OCI-LY3 (cell line): ENCODE measurements at regions not wholly inside any gene's neighbourhood (a gene's known extent, or its start where the extent isn't known, plus 50 kb on each side); places are given as distances from the start of the nearest gene placed in this dataset.

Experiments used
- H2AFZ ChIP-seq: fragments of 200-600, 300-600 bp; shearing (Covaris generic); 2 replicates; pipeline ENCODE4 v1.6.0; 2014; ENCODE audit warnings: antibody characterized with exemption, low read depth, low read length
- H3K27ac ChIP-seq: fragments of 200-600, 300-600 bp; sonication (generic); 2 replicates; pipeline ENCODE4 v1.5.1; 2014; ENCODE audit warnings: mild to moderate bottlenecking, low read length, moderate library complexity, mixed read lengths
- H3K27me3 ChIP-seq: fragments of 200-600, 300-600 bp; sonication (generic); 2 replicates; pipeline ENCODE4 v1.6.1; 2014; ENCODE audit warnings: low read depth, low read length, mixed read lengths
- H3K36me3 ChIP-seq: fragments of 200-600, 300-600 bp; sonication (generic); replicated peaks from 2 replicates; pipeline ENCODE3; 2014; ENCODE audit warnings: low read depth, low read length, mixed read lengths
- H3K4me1 ChIP-seq: fragments of 300-600, 200-600 bp; sonication (generic); 2 replicates; pipeline ENCODE4 v1.6.1; 2014; ENCODE audit warnings: low read length, mixed read lengths
- H3K4me2 ChIP-seq: fragments of 200-600, 300-600 bp; sonication (generic); 2 replicates; pipeline ENCODE4 v1.6.1; 2014; ENCODE audit warnings: low read length, mixed read lengths
- H3K4me3 ChIP-seq: fragments of 300-600, 200-600 bp; sonication (generic); 2 replicates; pipeline ENCODE4 v1.5.1; 2014; ENCODE audit warnings: antibody characterized with exemption, mild to moderate bottlenecking, low read length, moderate library complexity
- H3K79me2 ChIP-seq: fragments of 300-600, 200-600 bp; shearing (Covaris generic); 2 replicates; pipeline ENCODE4 v1.6.1; 2014; ENCODE audit warnings: mild to moderate bottlenecking, low read length, mixed read lengths
- H3K9ac ChIP-seq: fragments of 300-600, 200-600 bp; shearing (Covaris generic); 2 replicates; pipeline ENCODE4 v1.6.0; 2014; ENCODE audit warnings: mild to moderate bottlenecking, low read length, moderate library complexity
- H3K9me3 ChIP-seq: fragments of 200-600, 300-600 bp; shearing (Covaris generic); 2 replicates; pipeline ENCODE4 v1.6.1; 2014; ENCODE audit warnings: low read length, mixed read lengths; ENCODE audit not compliant: insufficient read depth
- H4K20me1 ChIP-seq: fragments of 200-600, 300-600 bp; sonication (generic); 2 replicates; pipeline ENCODE4 v1.6.1; 2016; ENCODE audit warnings: low read length, mixed read lengths; ENCODE audit not compliant: insufficient read depth
- CTCF ChIP-seq: fragments of 200-600, 300-600 bp; sonication (generic); IDR thresholded peaks from 2 replicates; pipeline ENCODE4 v1.5.1; 2014; ENCODE audit warnings: antibody characterized with exemption, low read length, low read depth
- EZH2phosphoT487 ChIP-seq: fragments of 200-600 bp; shearing (Covaris generic); IDR thresholded peaks from 2 replicates; pipeline ENCODE4 v1.6.1; 2018; ENCODE audit warnings: antibody characterized with exemption, mixed run types, low read depth

GRCh38 chr4:171007618-171008390 is 805.4 kb upstream of the GALNTL6 start:
- no peak overlapping the region for H3K4me2 ChIP-seq
- H3K9me3 ChIP-seq, result no peaks in the 10 kb centered on the region
- no peaks in the 10 kb centered on the region for H3K27me3 ChIP-seq
- H3K4me1 ChIP-seq, result peaks cover 5% of the 10 kb centered on the region; the same call in 1 of the 2 replicates
- no peak overlapping the region for H3K9ac ChIP-seq
- H3K27ac ChIP-seq, result no peak overlapping the region
- H4K20me1 ChIP-seq, result no peaks in the 10 kb centered on the region
- H2AFZ ChIP-seq, result no peak overlapping the region
- no peaks in the 10 kb centered on the region for H3K36me3 ChIP-seq
- no peak overlapping the region for H3K4me3 ChIP-seq
- H3K79me2 ChIP-seq, result no peaks in the 10 kb centered on the region
- TF ChIP-seq CTCF (no peak), EZH2phosphoT487 (no peak)

- no peak overlapping the region for H2AFZ ChIP-seq
- no peaks in the 10 kb centered on the region for H3K79me2 ChIP-seq
- H3K27ac ChIP-seq, result no peak overlapping the region
- TF ChIP-seq CTCF (no peak), EZH2phosphoT487 (no peak)
- H3K4me1 ChIP-seq, result no peaks in the 10 kb centered on the region
- no peak overlapping the region for H3K4me3 ChIP-seq
- H3K4me2 ChIP-seq, result no peak overlapping the region
- H3K9me3 ChIP-seq, result no peaks in the 10 kb centered on the region
- H3K9ac ChIP-seq, result no peak overlapping the region
- no peaks in the 10 kb centered on the region for H3K27me3 ChIP-seq
- H4K20me1 ChIP-seq, result no peaks in the 10 kb centered on the region
- H3K36me3 ChIP-seq, result no peaks in the 10 kb centered on the region
Measured at GRCh38 chr4:171002246-171002645, 811.0 kb upstream of the GALNTL6 start.

GRCh38 chr4:170990989-170991589 is 822.1 kb upstream of the GALNTL6 start:
- Histone ChIP-seq H3K9me3 (no peaks in the 10 kb centered on the region), H4K20me1 (no peaks in the 10 kb centered on the region), H3K79me2 (no peaks in the 10 kb centered on the region), H3K4me1 (no peaks in the 10 kb centered on the region), H3K27me3 (no peaks in the 10 kb centered on the region), H3K9ac (no peak overlapping the region), H2AFZ (peak overlapping the region; percentile 87), H3K36me3 (no peaks in the 10 kb centered on the region), H3K4me2 (peak overlapping the region; percentile 40), H3K4me3 (no peak overlapping the region), H3K27ac (no peak overlapping the region)
- TF ChIP-seq EZH2phosphoT487, result no peak
- peak; percentile 86 for TF ChIP-seq CTCF

GRCh38 chr4:170988446-170988845 is 824.8 kb upstream of the GALNTL6 start:
- no peak overlapping the region for H3K9ac ChIP-seq
- no peaks in the 10 kb centered on the region for H3K36me3 ChIP-seq
- no peaks in the 10 kb centered on the region for H4K20me1 ChIP-seq
- no peak for TF ChIP-seq EZH2phosphoT487
- no peak for TF ChIP-seq CTCF
- no peak overlapping the region for H2AFZ ChIP-seq
- H3K27me3 ChIP-seq, result no peaks in the 10 kb centered on the region
- H3K9me3 ChIP-seq, result no peaks in the 10 kb centered on the region
- H3K4me2 ChIP-seq, result no peak overlapping the region
- H3K4me3 ChIP-seq, result no peak overlapping the region
- no peak overlapping the region for H3K27ac ChIP-seq
- H3K4me1 ChIP-seq, result no peaks in the 10 kb centered on the region
- H3K79me2 ChIP-seq, result no peaks in the 10 kb centered on the region
